Gastroesophageal sphincter (tissue), 3 donors: ENCODE measurements at regions not wholly inside any gene's neighbourhood (a gene's known extent, or its start where the extent isn't known, plus 50 kb on each side); places are given as distances from the start of the nearest gene placed in this dataset.

Source experiments
- EP300 ChIP-seq: sonication (generic); formaldehyde crosslinking; IDR thresholded peaks from one replicate; pipeline ENCODE4 v1.6.1; 2017; ENCODE audit warnings: antibody characterized with exemption, mild to moderate bottlenecking
- POLR2A ChIP-seq, 2 donors: fragments of 450-650 bp; IDR thresholded peaks; one replicate each; pipeline ENCODE4 v1.6.1; 2017; ENCODE audit warnings: antibody characterized with exemption in 2 of 2, mild to moderate bottlenecking in 2 of 2, moderate library complexity in 1 of 2
- POLR2AphosphoS5 ChIP-seq: sonication (generic); formaldehyde crosslinking; IDR thresholded peaks from one replicate; pipeline ENCODE4 v1.6.1; 2017; ENCODE audit warnings: antibody characterized with exemption
- TF ChIP-seq, protein P1 (sequence below), 4 experiments: fragments of 200-600 bp in 2 of 4; fragments of 450-650 bp in 2 of 4; sonication (generic) in 1 of 4; IDR thresholded peaks; one replicate each; pipeline ENCODE4 v1.5.1; 2017 to 2019; ENCODE audit warnings: antibody characterized with exemption in 4 of 4, mild to moderate bottlenecking in 2 of 4, moderate library complexity in 2 of 4

DNA sequence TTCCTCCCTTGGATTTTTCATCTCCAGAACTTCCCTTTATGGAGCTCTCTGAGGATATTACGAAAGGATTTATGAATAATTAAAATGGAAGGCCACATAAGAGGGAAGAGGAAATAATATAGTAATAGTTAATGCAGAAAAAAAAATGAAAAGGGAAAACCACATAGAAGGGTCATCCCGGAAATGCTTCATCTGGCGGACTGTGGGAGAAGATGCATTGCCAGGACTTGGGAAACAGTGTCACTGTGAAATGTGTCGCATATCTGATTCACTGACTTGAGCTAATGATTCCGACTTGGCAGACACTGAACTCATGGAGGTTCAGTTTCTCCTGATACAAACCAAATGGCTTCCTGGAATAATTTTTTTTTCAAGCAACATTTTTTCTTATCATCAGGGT lies 129.9 kb upstream of the RMP24 start:
- TF ChIP-seq, protein P1, sequence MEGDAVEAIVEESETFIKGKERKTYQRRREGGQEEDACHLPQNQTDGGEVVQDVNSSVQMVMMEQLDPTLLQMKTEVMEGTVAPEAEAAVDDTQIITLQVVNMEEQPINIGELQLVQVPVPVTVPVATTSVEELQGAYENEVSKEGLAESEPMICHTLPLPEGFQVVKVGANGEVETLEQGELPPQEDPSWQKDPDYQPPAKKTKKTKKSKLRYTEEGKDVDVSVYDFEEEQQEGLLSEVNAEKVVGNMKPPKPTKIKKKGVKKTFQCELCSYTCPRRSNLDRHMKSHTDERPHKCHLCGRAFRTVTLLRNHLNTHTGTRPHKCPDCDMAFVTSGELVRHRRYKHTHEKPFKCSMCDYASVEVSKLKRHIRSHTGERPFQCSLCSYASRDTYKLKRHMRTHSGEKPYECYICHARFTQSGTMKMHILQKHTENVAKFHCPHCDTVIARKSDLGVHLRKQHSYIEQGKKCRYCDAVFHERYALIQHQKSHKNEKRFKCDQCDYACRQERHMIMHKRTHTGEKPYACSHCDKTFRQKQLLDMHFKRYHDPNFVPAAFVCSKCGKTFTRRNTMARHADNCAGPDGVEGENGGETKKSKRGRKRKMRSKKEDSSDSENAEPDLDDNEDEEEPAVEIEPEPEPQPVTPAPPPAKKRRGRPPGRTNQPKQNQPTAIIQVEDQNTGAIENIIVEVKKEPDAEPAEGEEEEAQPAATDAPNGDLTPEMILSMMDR (IDR thresholded peaks at IDR 0.05): no peak
- TF ChIP-seq POLR2AphosphoS5 (no peak), POLR2A (IDR thresholded peaks at IDR 0.05) (no peak), EP300 (no peak)
